GM21723 (cell line): ENCODE measurements at regions not wholly inside any gene's neighbourhood (a gene's known extent, or its start where the extent isn't known, plus 50 kb on each side); places are given as distances from the start of the nearest gene placed in this dataset.

ENCODE experiments used
- ATAC-seq: cut with Tn5 transposase; IDR thresholded peaks from one replicate; pipeline ENCODE4 v1.9.1; 2021; ENCODE audit warnings: mild to moderate bottlenecking, moderate library complexity; ENCODE audit not compliant: unreplicated experiment

GRCh38 chr6:45742591-45742990 lies 273.1 kb downstream of the CLIC5 start:
- no peak for ATAC-seq

GRCh38 chr6:45741437-45742171 lies 274.1 kb downstream of the CLIC5 start:
- ATAC-seq, result peak; percentile 47

GRCh38 chr6:45739058-45739457 lies 276.6 kb downstream of the CLIC5 start:
- no peak for ATAC-seq

DNA sequence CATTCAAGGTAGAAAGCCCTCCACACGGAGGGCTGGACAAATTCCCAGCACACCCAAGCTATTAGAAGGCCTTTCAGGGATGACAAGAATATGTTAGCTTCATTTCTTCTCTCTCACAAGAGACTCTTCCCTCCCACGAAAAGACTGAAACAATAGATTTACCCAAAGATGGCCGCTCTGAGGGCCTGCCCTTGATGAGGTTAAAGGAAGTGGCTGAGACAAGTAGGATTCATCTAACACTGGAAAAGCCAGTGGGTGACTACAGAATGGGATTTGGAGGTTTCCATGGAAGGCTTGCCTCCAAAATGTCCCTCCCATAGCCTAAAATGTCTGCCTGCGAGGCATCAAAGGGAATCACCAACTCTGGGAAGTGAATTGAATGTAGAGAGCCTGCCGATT lies 277.6 kb downstream of the CLIC5 start:
- ATAC-seq, result no peak

GRCh38 chr6:45737331-45738056 lies 278.2 kb downstream of the CLIC5 start:
- ATAC-seq, result peak; percentile 80

- no peak for ATAC-seq
These were observed 279.5 kb downstream of the CLIC5 start for GRCh38 chr6:45736134-45736533.

DNA sequence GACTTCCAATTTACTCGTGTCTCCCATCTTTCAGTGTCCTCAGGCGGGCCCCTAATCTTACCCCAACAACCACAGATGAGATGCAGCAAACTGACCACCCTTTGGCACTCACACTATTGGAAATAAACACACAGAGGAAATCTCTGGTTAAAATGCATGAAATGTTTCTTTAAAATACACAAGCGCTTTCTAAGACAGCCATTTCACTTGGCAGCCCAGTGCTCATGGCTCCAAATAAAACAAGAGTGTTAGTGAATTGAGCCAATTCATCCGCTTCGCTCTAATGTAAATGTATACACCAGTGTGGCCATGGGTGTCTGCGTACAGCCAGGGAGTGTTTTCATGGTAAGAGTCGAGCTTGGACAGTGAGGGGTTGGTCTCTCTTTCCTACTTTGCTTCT lies 282.9 kb downstream of the CLIC5 start:
- ATAC-seq, result no peak

DNA sequence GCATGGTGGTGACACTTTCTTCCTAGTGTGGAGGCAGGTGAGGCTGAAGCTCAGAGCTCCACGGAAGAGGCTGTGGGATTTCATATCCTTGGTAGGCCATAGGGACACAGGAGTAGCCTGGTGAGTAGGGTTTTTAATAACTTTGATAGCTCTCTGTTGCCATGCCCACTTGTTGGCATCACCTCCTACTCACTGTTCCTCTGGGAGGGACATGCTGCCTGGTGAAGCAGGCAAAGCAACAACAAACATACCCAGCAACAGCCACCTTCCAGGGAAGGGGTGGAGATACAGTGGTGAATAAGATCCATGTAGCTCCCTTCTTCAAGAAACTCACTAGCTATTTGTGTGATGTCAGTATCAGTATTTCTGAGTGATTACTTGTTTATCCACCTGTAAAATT lies 285.4 kb downstream of the CLIC5 start:
- ATAC-seq, result no peak

GRCh38 chr6:45728674-45729073 lies 287.0 kb downstream of the CLIC5 start:
- no peak for ATAC-seq

DNA sequence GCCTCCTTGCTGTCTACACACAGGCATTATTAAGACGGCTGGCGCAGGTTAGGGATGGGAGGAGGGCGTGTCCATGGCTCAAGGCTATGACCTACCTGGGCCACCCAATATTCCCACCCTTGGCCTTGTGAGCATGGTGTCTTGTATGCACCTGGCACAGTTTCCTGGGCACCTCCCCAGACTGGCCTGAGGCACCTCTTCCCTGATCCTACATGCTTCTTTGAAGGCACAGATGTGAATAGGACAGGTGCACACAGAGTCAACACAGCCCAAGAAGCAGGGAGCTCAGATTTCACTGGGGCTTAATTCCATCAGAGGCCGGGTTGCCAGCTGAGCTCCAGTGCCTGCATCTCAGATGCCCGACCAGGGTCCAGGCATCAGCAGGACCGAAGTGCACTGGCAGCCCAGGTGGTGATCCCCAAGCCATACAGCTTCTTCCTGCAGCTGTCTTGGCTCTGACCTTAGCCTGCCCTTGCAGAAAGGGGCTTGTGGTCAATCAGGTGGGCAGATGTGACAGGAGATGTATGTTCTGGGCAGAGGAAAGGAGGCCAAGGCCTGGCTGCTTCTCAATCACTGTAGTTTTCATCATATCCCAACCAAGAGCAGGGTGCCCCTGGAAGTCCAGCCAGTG lies 287.7 kb downstream of the CLIC5 start:
- no peak for ATAC-seq

DNA sequence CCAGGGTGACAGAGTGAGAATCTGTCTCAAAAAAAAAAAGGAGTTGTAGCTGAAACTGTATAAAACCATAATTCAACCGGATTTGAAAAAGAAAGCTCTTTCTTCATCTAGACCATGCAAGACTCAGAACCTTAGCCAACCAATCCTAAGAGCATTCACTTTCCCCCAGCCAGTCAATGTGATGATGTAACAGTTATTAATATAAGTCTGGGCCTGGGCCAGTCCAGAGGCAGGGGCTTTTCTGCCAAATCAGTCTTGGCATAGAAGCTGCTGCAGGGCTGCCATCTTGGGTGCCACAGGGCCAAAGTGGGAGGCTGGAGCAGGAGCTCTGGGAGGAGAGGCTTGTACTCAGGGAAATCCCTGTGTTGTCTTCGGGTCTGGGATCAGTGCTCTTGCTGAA lies 288.4 kb downstream of the CLIC5 start:
- no peak for ATAC-seq

- no peak for ATAC-seq
These were observed 289.2 kb downstream of the CLIC5 start for GRCh38 chr6:45726444-45726843.

- no peak for ATAC-seq
These were observed 291.1 kb downstream of the CLIC5 start for GRCh38 chr6:45724511-45724910.

DNA sequence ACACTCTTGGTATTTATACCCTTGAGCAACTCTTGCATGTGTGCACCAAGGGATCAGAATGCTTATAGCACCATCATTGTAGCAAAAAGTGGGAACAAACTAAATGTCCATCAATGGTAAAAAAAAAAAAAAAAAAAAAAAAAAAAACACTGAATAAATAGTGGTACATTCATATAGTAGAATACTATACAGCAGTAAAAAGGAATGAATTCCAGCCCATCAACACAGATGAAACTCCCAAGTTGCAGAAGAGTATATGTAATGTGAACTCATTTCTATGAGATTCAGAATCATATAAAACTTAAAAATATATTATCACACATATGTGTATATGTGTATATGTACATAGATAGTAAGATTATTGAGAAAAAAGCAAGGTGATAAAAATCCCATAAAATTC lies 291.6 kb downstream of the CLIC5 start:
- no peak for ATAC-seq

DNA sequence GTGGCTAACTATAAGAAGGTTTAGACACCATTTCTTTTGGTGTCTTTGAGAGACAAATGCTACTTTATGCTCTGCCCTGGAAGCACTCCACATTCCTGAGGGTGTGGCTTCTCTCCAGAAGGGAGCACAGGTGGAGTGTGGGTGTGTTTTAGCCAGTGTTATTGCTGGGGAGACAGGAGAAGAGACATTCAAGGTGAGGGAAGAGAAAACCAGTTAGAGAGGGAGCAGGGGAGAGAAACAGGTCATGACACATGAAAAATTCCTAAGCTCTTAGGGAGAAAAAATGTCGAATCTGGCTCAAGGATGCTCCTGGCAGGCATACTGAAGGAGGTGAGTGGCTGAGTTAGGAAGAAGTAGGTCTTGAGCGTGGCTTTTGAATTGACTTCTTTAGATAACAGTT lies 292.8 kb downstream of the CLIC5 start:
- ATAC-seq, result no peak

DNA sequence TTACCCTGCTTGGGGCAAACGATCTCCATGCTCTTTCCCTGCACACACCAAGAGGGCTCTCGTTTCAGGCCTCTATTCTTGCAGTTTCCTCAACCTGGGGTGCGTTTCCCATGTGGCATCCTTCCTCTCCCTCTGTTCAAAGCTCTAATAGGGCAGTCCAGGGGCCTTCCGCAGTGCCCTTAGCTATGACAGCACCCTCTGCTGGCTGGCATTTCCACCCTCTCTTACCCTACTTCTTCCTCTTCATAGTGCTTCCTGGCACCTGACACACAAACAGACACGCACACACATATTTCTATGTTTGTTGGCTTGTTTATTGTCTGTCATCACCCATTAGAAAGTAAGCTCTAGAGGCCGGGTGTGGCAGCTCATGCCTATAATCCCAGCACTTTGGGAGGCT lies 294.0 kb downstream of the CLIC5 start:
- no peak for ATAC-seq

DNA sequence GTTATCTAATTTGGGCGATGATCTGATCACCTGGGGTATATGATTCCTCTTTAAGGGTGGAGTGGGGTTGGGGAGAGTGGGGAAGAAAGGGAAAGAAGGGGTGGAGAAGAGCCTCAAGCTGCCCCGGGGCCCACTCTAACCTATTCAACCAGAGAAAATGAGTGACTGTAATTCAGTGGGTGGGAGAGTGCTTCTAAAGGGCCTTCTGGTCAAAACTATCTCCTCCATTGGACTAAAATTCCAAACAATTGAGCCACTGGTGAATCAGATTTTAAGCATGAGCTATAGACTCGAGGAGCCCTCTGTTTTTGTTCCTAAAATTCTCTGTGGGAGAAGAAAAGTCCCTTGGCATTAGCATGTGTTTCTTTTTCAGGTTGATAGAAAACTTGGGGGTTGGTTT lies 296.8 kb downstream of the CLIC5 start:
- no peak for ATAC-seq

DNA sequence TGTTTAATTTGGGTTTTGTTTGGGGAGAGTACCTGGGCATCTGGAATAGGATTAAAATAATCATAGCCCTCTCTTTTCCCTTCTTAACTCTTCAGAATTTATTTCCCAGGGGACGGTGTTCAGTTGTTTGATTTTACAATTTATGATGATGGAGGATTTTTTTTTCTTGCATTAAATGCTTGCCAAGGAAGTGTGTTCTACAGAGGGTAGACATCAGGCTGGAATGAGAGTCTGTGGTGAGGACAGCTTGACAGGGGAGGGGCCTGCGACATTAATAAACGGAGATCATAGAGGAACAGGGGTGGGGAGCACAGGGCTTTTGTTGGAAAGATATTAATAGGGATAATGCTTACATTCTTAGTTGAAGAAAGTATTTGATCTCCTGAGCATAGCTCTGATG lies 297.5 kb downstream of the CLIC5 start:
- ATAC-seq, result no peak

GRCh38 chr6:45717715-45718114 lies 297.9 kb downstream of the CLIC5 start:
- ATAC-seq, result no peak

GRCh38 chr6:45717027-45717426 lies 298.6 kb downstream of the CLIC5 start:
- no peak for ATAC-seq

- ATAC-seq, result no peak
These were observed 300.2 kb downstream of the CLIC5 start for GRCh38 chr6:45715508-45715803.

DNA sequence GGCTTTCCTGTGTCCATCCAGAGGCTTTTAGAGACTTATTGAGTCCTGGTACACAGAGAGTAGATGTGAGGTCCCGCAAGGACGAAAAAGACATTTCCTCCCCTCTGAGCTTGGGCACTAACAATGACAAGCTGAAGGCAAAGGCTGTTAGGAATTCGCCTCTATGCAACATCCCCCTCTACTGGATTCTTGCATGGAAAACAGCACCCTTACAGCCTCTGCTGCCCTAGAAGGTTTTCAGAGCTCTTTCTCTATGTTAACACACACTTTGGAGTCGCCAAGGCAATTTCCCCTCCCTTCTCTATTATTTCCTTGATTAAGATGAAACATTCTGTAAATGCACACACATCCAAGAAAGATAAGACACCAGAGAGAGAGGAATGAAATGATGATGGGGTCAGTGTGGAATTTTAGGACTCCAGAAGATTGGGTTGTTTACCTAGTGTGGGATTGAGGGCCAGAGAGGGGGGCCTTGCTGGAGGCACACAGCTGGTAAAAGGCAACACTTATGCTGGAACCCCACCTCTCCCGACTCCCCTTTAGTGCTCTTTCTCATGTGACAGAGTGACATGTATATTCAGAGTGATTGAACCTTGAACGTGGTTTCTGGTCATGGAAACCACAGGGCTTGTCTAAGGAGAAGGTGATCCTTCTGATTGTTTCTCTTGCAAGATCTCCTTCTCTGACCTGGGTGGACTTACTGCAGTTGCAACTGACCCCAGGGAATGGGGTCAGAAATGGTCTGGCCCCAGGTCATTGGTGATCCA lies 300.7 kb downstream of the CLIC5 start:
- no peak for ATAC-seq
